BLaER1 (cell line): ENCODE measurements at regions not wholly inside any gene's neighbourhood (a gene's known extent, or its start where the extent isn't known, plus 50 kb on each side); places are given as distances from the start of the nearest gene placed in this dataset.

Source experiments
- H3K27ac ChIP-seq: shearing (Covaris generic); formaldehyde crosslinking; 2 replicates; pipeline ENCODE4 v1.8.1; 2022
- H3K27me3 ChIP-seq: shearing (Covaris generic); formaldehyde crosslinking; 2 replicates; pipeline ENCODE4 v1.8.1; 2022
- H3K36me3 ChIP-seq: shearing (Covaris generic); formaldehyde crosslinking; 2 replicates; pipeline ENCODE4 v1.8.1; 2022
- H3K4me1 ChIP-seq: shearing (Covaris generic); formaldehyde crosslinking; 2 replicates; pipeline ENCODE4 v1.8.1; 2022
- H3K4me2 ChIP-seq: shearing (Covaris generic); formaldehyde crosslinking; 2 replicates; pipeline ENCODE4 v1.8.1; 2022
- H3K4me3 ChIP-seq: shearing (Covaris generic); formaldehyde crosslinking; 2 replicates; pipeline ENCODE4 v1.8.1; 2022
- H3K9ac ChIP-seq: shearing (Covaris generic); formaldehyde crosslinking; 2 replicates; pipeline ENCODE4 v1.8.1; 2022
- H3K9me3 ChIP-seq: shearing (Covaris generic); formaldehyde crosslinking; 2 replicates; pipeline ENCODE4 v1.8.1; 2022
- H4K20me1 ChIP-seq: shearing (Covaris generic); formaldehyde crosslinking; 2 replicates; pipeline ENCODE4 v1.8.1; 2022
- Cebpa-rat ChIP-seq: shearing (Covaris generic); IDR thresholded peaks from 2 replicates; pipeline ENCODE4 v1.8.1; 2022

GRCh38 chr3:159913712-159914414 lies 74.8 kb upstream of the IL12A start:
- Histone ChIP-seq H3K4me3 (no peak overlapping the region), H3K4me2 (no peak overlapping the region)

DNA sequence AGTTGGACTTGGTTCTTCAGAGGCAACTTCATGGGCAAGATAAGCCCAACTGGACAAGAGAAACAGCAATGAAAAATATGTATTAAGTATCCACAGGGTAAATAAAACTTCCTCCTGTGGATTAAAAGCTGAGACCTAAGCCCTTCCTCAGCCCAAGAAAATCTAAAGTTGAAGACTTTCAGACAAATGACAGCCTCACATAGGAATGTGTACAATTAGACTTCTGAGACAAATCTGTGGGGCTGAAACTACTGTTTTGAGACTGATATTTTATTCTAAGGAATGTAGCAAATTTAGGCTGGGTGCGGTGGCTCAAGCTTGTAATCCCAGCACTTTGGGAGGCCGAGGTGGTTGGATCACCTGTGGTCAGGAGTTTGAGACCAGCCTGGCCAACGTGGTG lies 74.2 kb upstream of the IL12A start:
- H3K27ac ChIP-seq = no peak overlapping the region
- no peaks in the 10 kb centered on the region for H4K20me1 ChIP-seq
- no peak for TF ChIP-seq Cebpa-rat
- no peak overlapping the region for H3K4me2 ChIP-seq
- H3K9ac ChIP-seq = no peak overlapping the region
- H3K9me3 ChIP-seq = no peaks in the 10 kb centered on the region
- no peaks in the 10 kb centered on the region for H3K36me3 ChIP-seq
- H3K4me1 ChIP-seq = 0 out of 2 replicates have a peak, but pooled peaks cover 10% of the 10 kb centered on the region
- no peak overlapping the region for H3K4me3 ChIP-seq
- H3K27me3 ChIP-seq = no peaks in the 10 kb centered on the region

More at GRCh38 chr3:159913712-159914414, 74.8 kb upstream of the IL12A start:
- no peaks in the 10 kb centered on the region for H3K9me3 ChIP-seq
- H3K27ac ChIP-seq = no peak overlapping the region
- H3K27me3 ChIP-seq = no peaks in the 10 kb centered on the region
- 0 out of 2 replicates have a peak, but pooled peaks cover 10% of the 10 kb centered on the region for H3K4me1 ChIP-seq
- H3K9ac ChIP-seq = no peak overlapping the region
- no peak for TF ChIP-seq Cebpa-rat
- H4K20me1 ChIP-seq = no peaks in the 10 kb centered on the region
- no peaks in the 10 kb centered on the region for H3K36me3 ChIP-seq

DNA sequence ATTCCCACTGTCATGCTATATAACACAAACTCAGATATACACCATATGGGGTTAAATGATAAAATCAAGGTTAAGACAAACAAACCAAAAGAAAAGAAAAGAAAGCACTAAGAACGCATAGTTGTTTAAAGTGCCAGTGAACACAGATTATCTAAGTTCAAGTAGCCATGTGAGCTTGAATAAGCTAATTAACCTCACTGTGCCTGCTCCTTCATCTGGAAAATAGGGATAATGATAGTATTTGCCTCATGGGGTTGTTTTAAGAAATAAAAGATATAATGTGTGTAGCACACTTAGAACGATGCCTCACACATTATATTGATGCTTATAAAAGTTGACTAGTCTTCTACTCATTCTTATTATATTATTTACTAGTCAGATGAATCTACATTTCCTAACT lies 72.6 kb upstream of the IL12A start:
- TF ChIP-seq Cebpa-rat = no peak
- no peaks in the 10 kb centered on the region for H3K9me3 ChIP-seq
- H3K27ac ChIP-seq = no peak overlapping the region
- no peak overlapping the region for H3K9ac ChIP-seq
- no peaks in the 10 kb centered on the region for H3K36me3 ChIP-seq
- H3K4me3 ChIP-seq = no peak overlapping the region
- H3K4me2 ChIP-seq = no peak overlapping the region
- H3K27me3 ChIP-seq = no peaks in the 10 kb centered on the region
- H3K4me1 ChIP-seq = 0 out of 2 replicates have a peak, but pooled peaks cover 8% of the 10 kb centered on the region
- H4K20me1 ChIP-seq = no peaks in the 10 kb centered on the region

GRCh38 chr3:159917141-159917540 lies 71.5 kb upstream of the IL12A start:
- H3K27me3 ChIP-seq = no peaks in the 10 kb centered on the region
- H4K20me1 ChIP-seq = no peaks in the 10 kb centered on the region
- H3K4me3 ChIP-seq = no peak overlapping the region
- H3K9me3 ChIP-seq = no peaks in the 10 kb centered on the region
- H3K4me2 ChIP-seq = no peak overlapping the region
- no peak overlapping the region for H3K9ac ChIP-seq
- no peaks in the 10 kb centered on the region for H3K36me3 ChIP-seq
- no peak overlapping the region for H3K27ac ChIP-seq
- no peaks in the 10 kb centered on the region for H3K4me1 ChIP-seq
- TF ChIP-seq Cebpa-rat = no peak

DNA sequence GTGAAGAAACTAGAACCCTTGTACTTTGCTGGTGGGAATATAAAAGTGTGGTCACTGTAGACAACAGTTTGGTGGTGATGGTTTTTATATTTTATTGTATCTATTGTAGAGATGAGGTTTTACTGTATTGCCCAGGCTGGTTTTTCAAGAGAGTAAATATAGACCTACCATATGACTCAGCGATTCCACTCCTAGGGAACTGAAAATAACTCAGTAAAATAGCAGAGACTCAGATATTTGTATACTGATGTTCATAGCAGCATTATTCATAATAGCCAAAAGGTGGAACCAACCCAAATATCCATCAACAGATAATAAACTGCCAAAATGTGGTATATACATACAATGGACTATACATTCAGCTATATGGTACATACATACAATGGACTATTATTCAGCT lies 68.8 kb upstream of the IL12A start:
- TF ChIP-seq Cebpa-rat = no peak
- Histone ChIP-seq H3K27me3 (no peaks in the 10 kb centered on the region), H3K4me3 (no peak overlapping the region), H3K4me1 (no peaks in the 10 kb centered on the region), H3K36me3 (no peaks in the 10 kb centered on the region), H3K9ac (no peak overlapping the region), H3K9me3 (no peaks in the 10 kb centered on the region), H3K27ac (no peak overlapping the region), H4K20me1 (no peaks in the 10 kb centered on the region), H3K4me2 (no peak overlapping the region)

DNA sequence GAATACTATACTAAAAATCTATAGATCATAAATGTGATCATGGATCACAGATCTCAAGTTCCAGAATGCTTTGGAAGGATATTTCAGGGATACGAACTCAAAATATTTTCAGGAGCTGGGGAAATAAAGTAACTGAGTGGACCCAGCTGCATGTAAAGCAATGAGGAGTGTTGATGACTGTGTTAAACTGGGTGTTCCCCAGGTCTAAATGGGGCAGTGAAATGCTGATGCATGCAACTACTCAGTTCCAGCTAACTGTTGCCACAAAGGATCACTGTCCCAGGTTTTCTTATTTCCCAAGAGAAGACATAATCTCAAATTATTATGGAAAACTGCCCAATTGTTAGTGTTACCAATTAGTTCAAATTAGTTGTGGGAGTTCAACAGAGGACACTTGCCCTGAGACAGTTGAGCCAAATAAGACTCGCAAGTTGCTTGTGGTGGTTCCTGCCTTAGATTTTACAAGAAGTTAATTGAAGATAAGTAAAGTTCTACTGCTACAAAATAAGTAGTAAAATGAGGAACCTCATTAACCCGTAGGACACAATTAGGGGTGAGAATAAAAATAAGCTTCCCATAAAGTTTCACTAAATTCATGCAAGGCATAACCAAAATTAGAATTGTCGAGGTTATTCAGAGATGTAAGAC lies 66.3 kb upstream of the IL12A start:
- Histone ChIP-seq H3K4me1 (no peaks in the 10 kb centered on the region), H4K20me1 (no peaks in the 10 kb centered on the region), H3K9ac (no peak overlapping the region), H3K36me3 (no peaks in the 10 kb centered on the region), H3K9me3 (no peaks in the 10 kb centered on the region), H3K4me3 (no peak overlapping the region), H3K27me3 (no peaks in the 10 kb centered on the region), H3K4me2 (no peak overlapping the region), H3K27ac (no peak overlapping the region)
- no peak for TF ChIP-seq Cebpa-rat

DNA sequence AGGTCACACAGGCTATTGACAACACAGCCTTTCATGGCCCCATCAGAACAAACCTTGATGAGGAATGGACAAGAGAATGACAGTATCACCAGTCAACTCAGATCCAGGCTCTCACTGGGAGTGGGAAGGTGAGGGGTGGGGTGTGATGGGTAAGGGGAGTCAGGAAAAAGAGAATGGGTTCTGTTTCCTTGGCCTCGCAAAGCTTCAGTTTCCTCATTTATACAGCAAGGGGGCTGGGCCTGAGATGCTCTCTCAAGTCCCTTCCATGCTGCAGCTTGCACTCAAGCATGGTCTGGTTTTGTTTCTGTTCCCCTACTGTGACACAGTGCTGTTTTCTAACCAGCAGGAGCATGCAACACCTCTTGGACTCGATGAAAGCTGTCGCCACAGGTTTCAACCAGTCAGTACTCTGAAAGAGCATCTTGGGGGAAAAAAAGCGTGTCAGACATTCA lies 65.7 kb upstream of the IL12A start:
- Histone ChIP-seq H3K9me3 (no peaks in the 10 kb centered on the region), H4K20me1 (no peaks in the 10 kb centered on the region), H3K9ac (no peak overlapping the region), H3K36me3 (no peaks in the 10 kb centered on the region), H3K4me3 (no peak overlapping the region), H3K27me3 (no peaks in the 10 kb centered on the region), H3K27ac (no peak overlapping the region), H3K4me1 (no peaks in the 10 kb centered on the region), H3K4me2 (no peak overlapping the region)
- TF ChIP-seq Cebpa-rat = no peak

GRCh38 chr3:159923336-159923735 lies 65.3 kb upstream of the IL12A start:
- TF ChIP-seq Cebpa-rat = no peak
- H3K4me1 ChIP-seq = no peaks in the 10 kb centered on the region
- H3K27me3 ChIP-seq = no peaks in the 10 kb centered on the region
- H3K36me3 ChIP-seq = no peaks in the 10 kb centered on the region
- H3K4me2 ChIP-seq = no peak overlapping the region
- no peaks in the 10 kb centered on the region for H4K20me1 ChIP-seq
- H3K9ac ChIP-seq = no peak overlapping the region
- no peaks in the 10 kb centered on the region for H3K9me3 ChIP-seq
- H3K4me3 ChIP-seq = no peak overlapping the region
- no peak overlapping the region for H3K27ac ChIP-seq

DNA sequence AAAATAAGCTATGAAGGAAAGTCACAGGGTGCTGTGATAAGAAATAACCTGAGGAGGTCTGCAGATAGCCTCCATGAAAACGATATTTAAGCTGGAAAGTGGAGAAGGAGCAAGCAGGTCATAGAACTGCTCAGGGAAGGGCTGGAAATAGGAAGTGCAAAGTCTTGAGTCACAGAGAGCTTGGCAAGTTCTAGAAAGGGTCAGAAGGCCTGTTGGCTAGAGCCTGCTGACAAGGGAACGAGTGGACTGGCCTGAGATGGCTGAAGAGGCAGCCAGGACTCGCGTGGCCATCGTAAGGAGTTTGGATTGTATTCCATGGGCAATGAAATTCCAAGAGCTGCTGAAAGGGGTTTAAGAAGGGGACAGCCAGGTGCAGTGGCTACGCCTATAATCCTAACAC lies 64.7 kb upstream of the IL12A start:
- H3K4me3 ChIP-seq = no peak overlapping the region
- no peaks in the 10 kb centered on the region for H3K27me3 ChIP-seq
- no peak overlapping the region for H3K4me2 ChIP-seq
- H3K27ac ChIP-seq = no peak overlapping the region
- H3K4me1 ChIP-seq = no peaks in the 10 kb centered on the region
- no peaks in the 10 kb centered on the region for H4K20me1 ChIP-seq
- no peak for TF ChIP-seq Cebpa-rat
- H3K36me3 ChIP-seq = no peaks in the 10 kb centered on the region
- H3K9ac ChIP-seq = no peak overlapping the region
- no peaks in the 10 kb centered on the region for H3K9me3 ChIP-seq

DNA sequence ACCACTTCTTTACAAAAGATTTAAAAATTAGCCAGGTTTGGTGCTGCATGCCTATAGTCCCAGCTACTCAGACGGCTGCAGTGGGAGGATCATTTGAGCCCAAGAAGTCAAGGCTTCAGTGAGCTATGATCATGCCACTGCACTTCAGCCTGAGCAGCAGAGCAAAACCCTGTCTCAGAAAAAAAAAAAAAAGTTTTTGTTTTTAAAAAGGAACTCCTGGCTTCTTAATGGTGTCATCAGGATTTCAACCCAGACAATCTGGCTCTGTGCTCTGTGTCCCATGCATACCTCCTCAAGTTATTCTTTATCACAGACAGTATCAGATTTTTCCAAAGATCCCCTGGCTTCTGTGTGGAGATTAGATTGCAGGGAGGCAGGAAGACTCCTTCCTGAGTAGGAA lies 64.2 kb upstream of the IL12A start:
- H3K4me2 ChIP-seq = no peak overlapping the region
- H3K4me1 ChIP-seq = no peaks in the 10 kb centered on the region
- no peak overlapping the region for H3K27ac ChIP-seq
- no peak overlapping the region for H3K9ac ChIP-seq
- no peaks in the 10 kb centered on the region for H3K36me3 ChIP-seq
- TF ChIP-seq Cebpa-rat = no peak
- no peaks in the 10 kb centered on the region for H4K20me1 ChIP-seq
- no peak overlapping the region for H3K4me3 ChIP-seq
- no peaks in the 10 kb centered on the region for H3K27me3 ChIP-seq
- H3K9me3 ChIP-seq = no peaks in the 10 kb centered on the region
